GM10266 (cell line): ENCODE measurements at regions not wholly inside any gene's neighbourhood (a gene's known extent, or its start where the extent isn't known, plus 50 kb on each side); places are given as distances from the start of the nearest gene placed in this dataset.
"Not testable (repeated sequence)": the region's sequence is repeated elsewhere in the genome, so short reads cannot be mapped to it uniquely, and the experiment has no call there.

Experiments used
- DNase-seq: peaks from one replicate; pipeline ENCODE4 v3.0.0; 2012; ENCODE audit errors: extremely low spot score
- TF ChIP-seq, protein P1 (sequence below): IDR thresholded peaks from 2 replicates; pipeline ENCODE4 v1.5.1; 2012; ENCODE audit warnings: mild to moderate bottlenecking, low read depth; ENCODE audit not compliant: control insufficient read depth, insufficient read depth; ENCODE audit errors: missing control alignments

- not testable (repeated sequence) for DNase-seq
Measured at GRCh38 chr9:42239445-42240260, 56.2 kb downstream of the SPATA31A6 start.

DNA sequence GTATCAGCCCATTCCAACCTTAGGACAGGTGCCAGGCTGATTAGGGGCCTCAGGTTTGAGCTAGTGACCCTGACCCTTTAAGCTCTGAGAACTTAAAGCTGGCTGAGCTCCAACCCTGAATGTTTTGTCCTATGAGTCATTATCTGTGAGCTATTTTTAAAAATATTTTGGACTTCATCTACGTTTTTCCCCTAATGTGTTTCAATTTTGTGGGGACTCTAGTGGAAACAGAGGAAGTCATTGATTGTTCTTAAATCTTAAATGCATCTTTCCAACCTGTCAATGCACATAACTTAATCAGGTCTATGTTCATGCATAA, 56.8 kb downstream of the SPATA31A6 start:
- DNase-seq, result not testable (repeated sequence)

- not testable (repeated sequence) for DNase-seq
Measured at GRCh38 chr9:42243211-42243610, 59.8 kb downstream of the SPATA31A6 start.

DNA sequence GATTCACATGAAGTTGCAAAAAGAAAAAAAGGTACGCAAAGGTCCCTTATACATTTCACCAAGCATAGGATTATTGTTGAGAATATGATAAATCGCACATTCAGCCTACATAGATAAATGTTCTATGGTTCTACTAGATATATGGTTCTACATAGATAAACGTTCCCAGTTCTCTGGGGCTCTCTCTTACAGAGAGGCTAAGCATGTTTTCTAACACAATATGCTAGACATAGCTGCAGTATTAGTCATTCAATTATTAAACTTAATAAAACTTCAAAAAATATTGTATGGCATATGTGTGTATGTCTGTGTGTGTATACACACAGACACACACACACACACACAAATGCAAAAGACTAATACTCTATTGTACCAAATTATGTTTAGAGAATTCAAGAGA, 60.4 kb downstream of the SPATA31A6 start:
- DNase-seq, result not testable (repeated sequence)

DNA sequence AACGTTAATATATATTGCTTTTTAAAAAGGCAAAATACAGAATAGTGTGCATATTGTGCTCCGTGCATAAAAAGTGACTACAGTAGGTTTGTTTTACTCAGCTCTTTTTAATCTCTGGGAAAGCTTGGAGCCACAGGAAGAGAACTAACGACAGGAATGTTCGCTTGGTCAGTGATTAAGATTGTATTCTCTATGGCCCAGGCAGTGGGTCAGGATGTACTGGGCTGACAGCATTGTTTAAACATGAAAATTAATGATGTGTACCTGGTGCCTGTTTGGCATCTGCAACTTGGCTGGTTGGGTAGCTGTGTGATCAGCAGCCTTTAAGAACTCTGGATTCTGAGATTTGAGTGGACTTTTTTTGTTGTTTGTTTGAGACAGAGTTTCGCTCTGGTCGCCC, 85.3 kb downstream of the SPATA31A6 start:
- not testable (repeated sequence) for DNase-seq

GRCh38 chr9:42269171-42269570, 85.7 kb downstream of the SPATA31A6 start:
- not testable (repeated sequence) for DNase-seq

- not testable (repeated sequence) for DNase-seq
Measured at GRCh38 chr9:42273191-42273590, 89.7 kb downstream of the SPATA31A6 start.

DNA sequence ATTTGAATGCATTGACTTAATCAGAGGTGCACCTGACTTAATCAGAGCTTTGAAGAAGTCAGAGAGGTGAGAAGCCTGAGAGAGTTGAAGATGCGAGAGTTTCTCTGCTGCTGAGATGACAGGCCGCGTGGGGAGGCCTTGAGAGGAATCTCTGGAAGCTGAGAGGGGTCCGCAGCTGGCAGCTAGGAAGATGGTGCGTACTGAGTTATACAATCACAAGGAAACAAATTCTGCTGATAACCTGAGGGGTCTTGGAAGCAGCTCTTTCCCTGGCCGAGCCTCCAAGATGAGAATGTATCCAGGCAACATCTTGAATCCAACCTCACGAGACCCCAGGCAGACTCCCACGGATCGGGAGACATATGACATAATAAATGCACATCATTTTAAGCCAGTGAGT, 91.7 kb downstream of the SPATA31A6 start:
- TF ChIP-seq, protein P1, sequence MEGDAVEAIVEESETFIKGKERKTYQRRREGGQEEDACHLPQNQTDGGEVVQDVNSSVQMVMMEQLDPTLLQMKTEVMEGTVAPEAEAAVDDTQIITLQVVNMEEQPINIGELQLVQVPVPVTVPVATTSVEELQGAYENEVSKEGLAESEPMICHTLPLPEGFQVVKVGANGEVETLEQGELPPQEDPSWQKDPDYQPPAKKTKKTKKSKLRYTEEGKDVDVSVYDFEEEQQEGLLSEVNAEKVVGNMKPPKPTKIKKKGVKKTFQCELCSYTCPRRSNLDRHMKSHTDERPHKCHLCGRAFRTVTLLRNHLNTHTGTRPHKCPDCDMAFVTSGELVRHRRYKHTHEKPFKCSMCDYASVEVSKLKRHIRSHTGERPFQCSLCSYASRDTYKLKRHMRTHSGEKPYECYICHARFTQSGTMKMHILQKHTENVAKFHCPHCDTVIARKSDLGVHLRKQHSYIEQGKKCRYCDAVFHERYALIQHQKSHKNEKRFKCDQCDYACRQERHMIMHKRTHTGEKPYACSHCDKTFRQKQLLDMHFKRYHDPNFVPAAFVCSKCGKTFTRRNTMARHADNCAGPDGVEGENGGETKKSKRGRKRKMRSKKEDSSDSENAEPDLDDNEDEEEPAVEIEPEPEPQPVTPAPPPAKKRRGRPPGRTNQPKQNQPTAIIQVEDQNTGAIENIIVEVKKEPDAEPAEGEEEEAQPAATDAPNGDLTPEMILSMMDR, result no peak
- DNase-seq, result no peak

DNA sequence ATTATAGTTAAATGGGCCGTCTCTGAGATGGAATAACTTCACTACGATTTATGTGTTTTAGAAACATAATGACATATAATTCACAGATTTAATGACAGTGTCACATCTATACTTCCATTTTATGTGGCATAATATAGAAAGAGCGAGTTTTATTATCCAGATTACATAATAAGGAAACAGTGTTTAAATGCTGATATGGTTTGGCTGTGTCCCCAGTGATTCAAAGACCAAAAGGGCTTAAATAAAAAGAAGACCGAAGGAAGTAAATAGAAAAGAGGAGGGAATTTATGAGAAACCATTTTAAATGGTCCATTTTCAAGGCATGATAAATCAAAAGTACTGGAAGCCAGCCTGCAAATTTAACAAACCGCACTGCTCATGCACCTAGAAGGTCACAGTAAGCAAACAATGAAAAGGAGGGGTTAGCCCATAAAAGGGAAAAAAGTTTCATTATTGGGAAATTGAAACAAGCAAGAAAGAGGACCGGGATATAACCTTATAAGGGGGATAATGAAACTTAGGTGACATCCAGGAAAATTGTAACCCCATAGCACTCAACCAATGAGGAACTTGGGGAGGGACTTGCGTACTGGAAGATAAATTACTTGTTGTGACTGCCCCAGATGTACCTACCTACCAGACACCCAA, 99.2 kb downstream of the SPATA31A6 start:
- not testable (repeated sequence) for DNase-seq

- DNase-seq, result not testable (repeated sequence)
Measured at GRCh38 chr9:42283179-42283543, 99.7 kb downstream of the SPATA31A6 start.

DNA sequence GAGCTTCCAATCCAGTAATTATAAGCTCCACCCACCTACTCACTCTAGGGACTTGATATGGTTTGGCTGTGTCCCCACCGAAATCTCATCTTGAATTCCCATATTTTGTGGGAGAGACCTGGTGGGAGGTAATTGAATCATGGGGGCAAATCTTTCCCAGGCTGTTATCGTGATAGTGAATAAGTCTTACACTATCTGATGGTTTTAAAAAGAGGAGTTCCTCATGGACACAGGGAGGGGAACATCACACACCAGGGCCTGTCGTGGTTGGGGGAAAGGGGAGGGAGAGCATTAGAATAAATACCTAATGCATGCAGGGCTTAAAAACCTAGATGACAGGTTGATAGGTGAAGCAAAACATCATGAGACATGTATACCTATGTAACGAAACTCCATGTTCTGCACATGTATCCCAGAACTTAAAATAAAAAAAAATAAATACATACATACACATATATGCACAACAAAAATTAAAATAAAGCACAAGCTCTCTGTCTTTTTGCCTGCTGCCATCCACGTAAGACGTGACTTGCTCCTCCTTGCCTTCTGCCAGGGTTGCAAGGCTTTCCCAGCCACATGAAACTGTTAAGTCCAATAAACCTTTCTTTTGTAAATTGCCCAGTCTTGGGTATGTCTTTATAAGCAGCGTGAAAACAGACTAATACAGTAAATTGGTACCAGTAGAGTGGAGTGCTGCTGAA, 102.8 kb downstream of the SPATA31A6 start:
- DNase-seq, result not testable (repeated sequence)

GRCh38 chr9:42288002-42288864, 104.8 kb downstream of the SPATA31A6 start:
- DNase-seq, result not testable (repeated sequence)

DNA sequence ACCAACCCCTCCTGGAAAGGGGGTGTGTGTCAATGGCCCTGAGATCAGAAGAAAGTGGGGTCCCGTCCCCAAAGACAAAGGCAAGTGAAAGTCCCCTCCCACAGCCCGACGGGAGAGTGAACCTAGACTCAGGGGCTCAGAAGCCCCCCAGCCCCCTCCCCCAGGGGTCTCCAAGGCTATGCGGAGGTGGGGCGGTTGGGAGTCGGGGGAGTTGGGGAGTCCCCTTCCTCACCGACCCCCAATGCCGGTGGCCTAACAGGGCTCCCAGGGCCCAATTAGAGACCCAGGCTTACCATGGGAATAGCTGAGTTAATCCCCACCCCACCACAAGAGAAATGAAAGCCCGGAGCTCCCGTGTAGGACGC, 105.4 kb downstream of the SPATA31A6 start:
- not testable (repeated sequence) for DNase-seq

DNA sequence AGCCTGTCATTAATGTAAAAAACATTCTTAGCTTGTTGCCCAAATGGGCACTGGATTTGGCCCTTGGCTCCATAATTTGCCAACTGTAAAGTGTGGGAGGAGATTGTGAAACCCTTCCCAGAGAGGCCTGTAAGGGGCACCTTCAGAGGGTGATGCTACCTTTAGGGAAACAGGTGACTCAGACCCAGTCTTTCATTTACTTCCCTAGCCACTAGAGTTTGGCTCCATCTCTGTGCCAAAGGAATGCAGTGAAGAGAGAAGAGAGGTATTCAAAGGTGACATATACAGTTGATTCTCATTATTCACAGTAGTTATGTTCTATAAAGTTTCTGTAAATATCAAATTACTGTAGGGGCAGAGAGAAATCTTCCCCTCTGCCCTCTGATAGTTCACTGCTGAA, 116.7 kb downstream of the SPATA31A6 start:
- DNase-seq, result not testable (repeated sequence)

- DNase-seq, result not testable (repeated sequence)
Measured at GRCh38 chr9:42306625-42307024, 123.2 kb downstream of the SPATA31A6 start.

DNA sequence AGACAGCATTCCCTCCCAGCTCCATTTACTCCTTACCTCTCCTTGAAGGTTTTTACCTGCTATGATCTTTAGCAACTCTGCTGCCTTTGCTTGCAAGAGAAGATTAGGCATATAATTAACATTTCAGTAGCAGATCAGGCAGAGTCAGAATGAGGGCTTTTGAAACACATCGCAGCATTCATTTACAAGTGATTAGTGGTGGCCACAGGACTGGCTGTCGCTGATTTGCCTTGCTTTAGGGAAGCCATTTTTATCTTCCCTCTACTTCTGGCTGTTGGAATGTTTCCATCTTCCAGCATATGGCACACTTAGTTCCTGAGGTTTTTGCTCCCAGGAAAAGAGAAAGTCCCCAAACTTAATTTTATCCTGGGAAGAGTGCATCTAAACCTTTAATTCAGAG, 124.0 kb downstream of the SPATA31A6 start:
- not testable (repeated sequence) for DNase-seq

DNA sequence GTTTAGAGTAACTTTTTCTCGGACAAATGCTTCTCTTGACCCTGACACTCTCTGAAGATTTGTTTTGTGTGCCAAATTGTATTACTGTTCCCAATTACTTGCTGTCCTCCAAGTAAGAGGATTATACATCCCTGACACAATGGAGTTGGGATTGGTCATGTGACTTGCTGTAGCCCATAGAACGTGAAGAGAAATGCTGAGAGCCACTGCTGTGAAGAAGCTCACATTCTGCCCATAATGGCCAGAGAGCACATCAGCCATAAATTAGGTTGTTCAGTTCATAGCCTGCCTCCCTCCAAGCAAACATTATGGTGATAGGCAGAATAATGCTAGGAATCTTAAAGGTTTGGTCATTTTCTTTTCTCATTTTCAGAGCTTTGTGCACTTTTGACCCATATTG, 127.5 kb downstream of the SPATA31A6 start:
- not testable (repeated sequence) for DNase-seq

GRCh38 chr9:42316026-42316425, 132.6 kb downstream of the SPATA31A6 start:
- not testable (repeated sequence) for DNase-seq

DNA sequence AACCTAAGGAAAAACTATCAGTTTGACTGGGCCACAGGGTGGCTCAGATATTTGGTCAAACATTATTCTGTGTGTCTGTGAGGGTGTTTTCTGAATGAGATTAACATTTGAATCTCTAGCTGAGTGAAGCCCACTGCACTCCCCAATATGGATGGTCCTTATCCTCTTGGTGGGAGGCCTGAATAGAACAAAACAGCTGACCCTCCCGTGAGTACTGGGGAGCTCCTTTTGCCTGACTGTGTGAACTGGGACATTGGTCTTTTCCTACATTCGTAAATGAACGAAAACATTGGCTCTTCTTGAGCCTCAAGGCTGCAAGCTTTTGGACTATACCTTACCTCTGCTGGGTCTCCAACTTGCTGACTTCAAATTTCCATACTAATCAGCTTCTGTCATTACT, 134.2 kb downstream of the SPATA31A6 start:
- DNase-seq, result not testable (repeated sequence)
